Calu3 (cell line): ENCODE measurements at regions not wholly inside any gene's neighbourhood (a gene's known extent, or its start where the extent isn't known, plus 50 kb on each side); places are given as distances from the start of the nearest gene placed in this dataset.

Experiments used
- BruUV-seq: library from RNA; stranded (reverse); fragments of 400-500 nt; replicated peaks from 2 replicates; lab custom pipeline; 2021; lab: Mats Ljungman, UMichigan
- CTCF ChIA-PET: fragments of 300-600 bp; sonication (Branson Sonifier 250); formaldehyde crosslinking; loops from one replicate; lab custom pipeline; 2022; ENCODE audit warnings: antibody characterized with exemption; lab: Charles Lee
- DNase-seq: peaks from one replicate; pipeline ENCODE4 v3.0.0; 2022
- H3K27ac Mint-ChIP-seq: one replicate; pipeline ENCODE4 v1.8.0; 2022; ENCODE audit warnings: mixed read lengths; ENCODE audit not compliant: unreplicated experiment
- H3K27me3 Mint-ChIP-seq: one replicate; pipeline ENCODE4 v1.8.0; 2022; ENCODE audit warnings: mixed read lengths; ENCODE audit not compliant: unreplicated experiment
- H3K36me3 Mint-ChIP-seq: one replicate; pipeline ENCODE4 v1.8.0; 2022; ENCODE audit warnings: mild to moderate bottlenecking, moderate library complexity, mixed read lengths; ENCODE audit not compliant: insufficient read depth, unreplicated experiment
- H3K4me1 Mint-ChIP-seq: one replicate; pipeline ENCODE4 v1.8.0; 2022; ENCODE audit warnings: mild to moderate bottlenecking, low read depth, mixed read lengths; ENCODE audit not compliant: unreplicated experiment
- H3K4me3 Mint-ChIP-seq: one replicate; pipeline ENCODE4 v1.8.0; 2022; ENCODE audit warnings: mild to moderate bottlenecking, low read depth, moderate library complexity, mixed read lengths; ENCODE audit not compliant: unreplicated experiment
- H3K9me3 Mint-ChIP-seq: one replicate; pipeline ENCODE4 v1.8.0; 2022; ENCODE audit warnings: low read depth, mixed read lengths; ENCODE audit not compliant: unreplicated experiment
- CTCF ChIP-seq: fragments of 200-600 bp; IDR thresholded peaks from one replicate; pipeline ENCODE4 v1.8.0; 2022; ENCODE audit warnings: antibody characterized with exemption; ENCODE audit not compliant: unreplicated experiment
- intact Hi-C: fragments of 100-400 bp; cut with micrococcal nuclease; formaldehyde crosslinking; loops from one replicate; pipeline ENCODE4 v1.10.0; 2022; ENCODE audit not compliant: unreplicated experiment

- intact Hi-C loops: loop anchor here (10.0 kb wide), 1 partner anchor 318 kb away; no protein-coding TSS in a partner anchor
- H3K36me3 Mint-ChIP-seq: peaks cover 13% of the 10 kb centered on the region
- BruUV-seq: no TSS peak
- peak overlapping the region; percentile 73 for H3K27ac Mint-ChIP-seq
- CTCF ChIA-PET: interaction anchor here (0.6 to 2.1 kb wide), 18 partner anchors 10 to 727 kb away, joined by 3 to 13 read pairs (median 4); partner anchors contain the start of gene CARMIL1
- no peak for TF ChIP-seq CTCF
- DNase-seq: peak; percentile 50
- H3K27me3 Mint-ChIP-seq: no peaks in the 10 kb centered on the region
- peaks cover 3% of the 10 kb centered on the region for H3K9me3 Mint-ChIP-seq
- H3K4me1 Mint-ChIP-seq: peaks cover 57% of the 10 kb centered on the region
- H3K4me3 Mint-ChIP-seq: no peak overlapping the region
Measured at GRCh38 chr6:25172819-25173218, 106.4 kb upstream of the CARMIL1 start.

GRCh38 chr6:25173246-25173645 is 105.9 kb upstream of the CARMIL1 start:
- H3K27me3 Mint-ChIP-seq: no peaks in the 10 kb centered on the region
- peaks cover 57% of the 10 kb centered on the region for H3K4me1 Mint-ChIP-seq
- CTCF ChIA-PET: interaction anchor here (0.6 to 2.2 kb wide), 25 partner anchors 9 to 978 kb away, joined by 3 to 24 read pairs (median 4); partner anchors contain the start of gene CARMIL1
- H3K27ac Mint-ChIP-seq: peak overlapping the region; percentile 73
- H3K9me3 Mint-ChIP-seq: peaks cover 3% of the 10 kb centered on the region
- intact Hi-C loops: loop anchor here (10.0 kb wide), 1 partner anchor 318 kb away; no protein-coding TSS in a partner anchor
- no peak for TF ChIP-seq CTCF
- no peak overlapping the region for H3K4me3 Mint-ChIP-seq
- H3K36me3 Mint-ChIP-seq: peaks cover 13% of the 10 kb centered on the region
- no TSS peak for BruUV-seq
- DNase-seq: no peak

GRCh38 chr6:25173951-25174474 is 105.2 kb upstream of the CARMIL1 start:
- intact Hi-C loops: loop anchor here (1.0 to 10.0 kb wide), 4 partner anchors 20 to 319 kb away; no protein-coding TSS in a partner anchor
- Mint-ChIP-seq H3K36me3 (peaks cover 13% of the 10 kb centered on the region), H3K4me1 (peaks cover 57% of the 10 kb centered on the region), H3K27ac (peak overlapping the region; percentile 73), H3K9me3 (peaks cover 3% of the 10 kb centered on the region), H3K4me3 (no peak overlapping the region), H3K27me3 (no peaks in the 10 kb centered on the region)
- DNase-seq: peak; percentile 83
- no TSS peak for BruUV-seq
- no peak for TF ChIP-seq CTCF
- CTCF ChIA-PET: interaction anchor here (0.5 to 2.2 kb wide), 19 partner anchors 8 to 555 kb away, joined by 3 to 24 read pairs (median 4); partner anchors contain the start of gene CARMIL1

GRCh38 chr6:25174678-25175077 is 104.5 kb upstream of the CARMIL1 start:
- H3K27ac Mint-ChIP-seq: peak overlapping the region; percentile 73
- no peak for TF ChIP-seq CTCF
- CTCF ChIA-PET: interaction anchor here (0.6 to 2.8 kb wide), 20 partner anchors 8 to 554 kb away, joined by 3 to 33 read pairs (median 4); partner anchors contain the start of gene CARMIL1
- intact Hi-C loops: loop anchor here (1.0 to 10.0 kb wide), 5 partner anchors 20 to 320 kb away; no protein-coding TSS in a partner anchor
- no peaks in the 10 kb centered on the region for H3K27me3 Mint-ChIP-seq
- peaks cover 57% of the 10 kb centered on the region for H3K4me1 Mint-ChIP-seq
- no TSS peak for BruUV-seq
- peaks cover 13% of the 10 kb centered on the region for H3K36me3 Mint-ChIP-seq
- peaks cover 3% of the 10 kb centered on the region for H3K9me3 Mint-ChIP-seq
- peak overlapping the region; percentile 19 for H3K4me3 Mint-ChIP-seq
- DNase-seq: no peak
